Astrocyte (in vitro differentiated cells and primary cell): ENCODE measurements at regions not wholly inside any gene's neighbourhood (a gene's known extent, or its start where the extent isn't known, plus 50 kb on each side); places are given as distances from the start of the nearest gene placed in this dataset.

ENCODE experiments used
- DNase-seq: peaks from one replicate; pipeline ENCODE4 v3.0.0-alpha.2; 2010; ENCODE audit warnings: low read depth
- FAIRE-seq: peaks from 2 replicates; lab custom pipeline; 2011; peaks lifted over from hg19 to GRCh38; lab: Jason Lieb, UNC
- H2AFZ ChIP-seq: 2 replicates; pipeline ENCODE4 v1.6.0; 2012; ENCODE audit warnings: low read depth, low read length, inconsistent platforms
- H3K27ac ChIP-seq: 2 replicates; pipeline ENCODE4 v1.5.1; 2011; ENCODE audit warnings: low read depth, low read length, inconsistent platforms
- H3K27me3 ChIP-seq: 2 replicates; pipeline ENCODE4 v1.6.0; 2011; ENCODE audit warnings: low read length, inconsistent platforms; ENCODE audit not compliant: insufficient read depth
- H3K36me3 ChIP-seq: 2 replicates; pipeline ENCODE4 v1.5.1; 2011; ENCODE audit warnings: low read length, inconsistent platforms; ENCODE audit not compliant: insufficient read depth
- H3K4me1 ChIP-seq: 2 replicates; pipeline ENCODE4 v1.5.1; 2011; ENCODE audit warnings: low read length, inconsistent platforms; ENCODE audit not compliant: insufficient read depth
- H3K4me2 ChIP-seq: 2 replicates; pipeline ENCODE4 v1.6.0; 2012; ENCODE audit warnings: low read length, inconsistent platforms
- H3K4me3 ChIP-seq: 2 replicates; pipeline ENCODE4 v1.5.1; 2011; ENCODE audit warnings: low read depth, mild to moderate bottlenecking, low read length, inconsistent platforms; ENCODE audit not compliant: insufficient read depth
- H3K79me2 ChIP-seq: 2 replicates; pipeline ENCODE4 v1.6.0; 2012; ENCODE audit warnings: mild to moderate bottlenecking, low read length, inconsistent platforms; ENCODE audit not compliant: insufficient read depth
- H3K9ac ChIP-seq: 2 replicates; pipeline ENCODE4 v1.6.0; 2012; ENCODE audit warnings: mild to moderate bottlenecking, low read length, inconsistent platforms
- H3K9me3 ChIP-seq: 2 replicates; pipeline ENCODE4 v1.5.1; 2012; ENCODE audit warnings: low read depth, mild to moderate bottlenecking, low read length, inconsistent platforms; ENCODE audit not compliant: insufficient read depth
- H4K20me1 ChIP-seq: 2 replicates; pipeline ENCODE4 v1.6.0; 2012; ENCODE audit warnings: low read length, inconsistent platforms; ENCODE audit not compliant: insufficient read depth
- H3K27ac Mint-ChIP-seq: one replicate; pipeline ENCODE4 v1.8.0; 2021; ENCODE audit warnings: mild to moderate bottlenecking, mixed read lengths; ENCODE audit not compliant: unreplicated experiment
- H3K27me3 Mint-ChIP-seq: one replicate; pipeline ENCODE4 v1.8.0; 2021; ENCODE audit warnings: low read depth, mixed read lengths; ENCODE audit not compliant: unreplicated experiment
- H3K36me3 Mint-ChIP-seq: one replicate; pipeline ENCODE4 v1.8.0; 2021; ENCODE audit warnings: low read depth, mixed read lengths; ENCODE audit not compliant: unreplicated experiment
- H3K4me1 Mint-ChIP-seq: one replicate; pipeline ENCODE4 v1.8.0; 2021; ENCODE audit warnings: low read depth, mixed read lengths; ENCODE audit not compliant: unreplicated experiment
- H3K4me3 Mint-ChIP-seq: one replicate; pipeline ENCODE4 v1.8.0; 2021; ENCODE audit warnings: mild to moderate bottlenecking, moderate library complexity, mixed read lengths; ENCODE audit not compliant: unreplicated experiment
- H3K9me3 Mint-ChIP-seq: one replicate; pipeline ENCODE4 v1.8.0; 2021; ENCODE audit warnings: mild to moderate bottlenecking, mixed read lengths; ENCODE audit not compliant: unreplicated experiment
- CTCF ChIP-seq: IDR thresholded peaks from 2 replicates; pipeline ENCODE4 v1.5.1; 2011; ENCODE audit warnings: low read depth, mild to moderate bottlenecking, inconsistent platforms, low read length, moderate library complexity; ENCODE audit not compliant: insufficient read depth
- EZH2 ChIP-seq: IDR thresholded peaks from 2 replicates; pipeline ENCODE4 v1.6.1; 2012; ENCODE audit warnings: mild to moderate bottlenecking, low read length, inconsistent platforms; ENCODE audit not compliant: insufficient read depth

GRCh38 chr12:88707800-88708199 lies 127.5 kb upstream of the KITLG start:
- no peaks in the 10 kb centered on the region for H3K9me3 Mint-ChIP-seq
- Histone ChIP-seq H4K20me1 (no peaks in the 10 kb centered on the region), H2AFZ (no peak overlapping the region), H3K27ac (no peak overlapping the region), H3K9ac (no peak overlapping the region), H3K4me1 (no peaks in the 10 kb centered on the region), H3K4me2 (no peak overlapping the region), H3K9me3 (no peaks in the 10 kb centered on the region), H3K36me3 (no peaks in the 10 kb centered on the region), H3K27me3 (no peaks in the 10 kb centered on the region), H3K79me2 (no peaks in the 10 kb centered on the region), H3K4me3 (no peak overlapping the region)
- no peaks in the 10 kb centered on the region for H3K27me3 Mint-ChIP-seq
- DNase-seq (no peak), FAIRE-seq (peak; percentile 9)
- no peak overlapping the region for H3K27ac Mint-ChIP-seq
- H3K4me1 Mint-ChIP-seq, result no peaks in the 10 kb centered on the region
- no peak overlapping the region for H3K4me3 Mint-ChIP-seq
- TF ChIP-seq EZH2 (no peak), CTCF (no peak)
- H3K36me3 Mint-ChIP-seq, result no peaks in the 10 kb centered on the region

- H3K9ac ChIP-seq, result no peak overlapping the region
- H3K36me3 ChIP-seq, result no peaks in the 10 kb centered on the region
- TF ChIP-seq CTCF (no peak), EZH2 (no peak)
- Mint-ChIP-seq H3K36me3 (no peaks in the 10 kb centered on the region), H3K9me3 (no peaks in the 10 kb centered on the region), H3K4me3 (no peak overlapping the region), H3K4me1 (no peaks in the 10 kb centered on the region), H3K27me3 (no peaks in the 10 kb centered on the region), H3K27ac (no peak overlapping the region)
- no peak overlapping the region for H3K27ac ChIP-seq
- no peak overlapping the region for H3K4me2 ChIP-seq
- H2AFZ ChIP-seq, result no peak overlapping the region
- H3K27me3 ChIP-seq, result no peaks in the 10 kb centered on the region
- no peaks in the 10 kb centered on the region for H3K79me2 ChIP-seq
- DNase-seq (peak; percentile 11), FAIRE-seq (no peak)
- no peaks in the 10 kb centered on the region for H3K4me1 ChIP-seq
- H3K9me3 ChIP-seq, result no peaks in the 10 kb centered on the region
- H4K20me1 ChIP-seq, result no peaks in the 10 kb centered on the region
- no peak overlapping the region for H3K4me3 ChIP-seq
These were observed 126.0 kb upstream of the KITLG start for GRCh38 chr12:88706286-88706685.

GRCh38 chr12:88703790-88704189 lies 123.5 kb upstream of the KITLG start:
- FAIRE-seq (no peak), DNase-seq (peak; percentile 35)
- Histone ChIP-seq H3K9me3 (no peaks in the 10 kb centered on the region), H3K79me2 (no peaks in the 10 kb centered on the region), H3K4me1 (no peaks in the 10 kb centered on the region), H2AFZ (no peak overlapping the region), H3K4me2 (no peak overlapping the region), H3K36me3 (no peaks in the 10 kb centered on the region), H3K9ac (no peak overlapping the region), H3K4me3 (no peak overlapping the region), H3K27me3 (no peaks in the 10 kb centered on the region), H3K27ac (no peak overlapping the region), H4K20me1 (no peaks in the 10 kb centered on the region)
- TF ChIP-seq CTCF (no peak), EZH2 (no peak)
- Mint-ChIP-seq H3K4me1 (no peaks in the 10 kb centered on the region), H3K9me3 (no peaks in the 10 kb centered on the region), H3K4me3 (no peak overlapping the region), H3K27ac (no peak overlapping the region), H3K36me3 (no peaks in the 10 kb centered on the region), H3K27me3 (no peaks in the 10 kb centered on the region)
